ENCODE measurements at regions not wholly inside any gene's neighbourhood (a gene's known extent, or its start where the extent isn't known, plus 50 kb on each side); places are given as distances from the start of the nearest gene placed in this dataset.

DNA sequence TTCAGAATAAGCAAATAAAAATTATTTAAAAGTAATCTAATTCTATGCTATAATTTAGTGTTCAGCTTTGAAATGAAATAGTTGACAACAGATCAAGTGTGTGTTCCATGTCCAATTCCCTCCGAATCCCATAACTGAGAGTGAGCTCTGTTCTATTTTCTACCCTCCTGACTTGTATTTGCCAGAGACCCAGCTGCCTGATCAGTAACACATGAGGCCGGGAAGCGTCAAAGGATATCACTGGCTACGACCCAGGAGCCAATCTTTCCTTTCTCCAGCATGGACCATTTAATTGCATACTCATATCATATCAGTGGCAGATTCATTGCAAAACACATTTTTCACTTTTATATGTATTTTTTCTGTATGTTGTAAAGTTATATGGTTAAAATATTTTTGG lies 108.8 kb upstream of the TSPAN8 start:
- no peak for TF ChIP-seq POLR2A (IDR thresholded peaks at IDR 0.05)
- TF ChIP-seq, protein P1, sequence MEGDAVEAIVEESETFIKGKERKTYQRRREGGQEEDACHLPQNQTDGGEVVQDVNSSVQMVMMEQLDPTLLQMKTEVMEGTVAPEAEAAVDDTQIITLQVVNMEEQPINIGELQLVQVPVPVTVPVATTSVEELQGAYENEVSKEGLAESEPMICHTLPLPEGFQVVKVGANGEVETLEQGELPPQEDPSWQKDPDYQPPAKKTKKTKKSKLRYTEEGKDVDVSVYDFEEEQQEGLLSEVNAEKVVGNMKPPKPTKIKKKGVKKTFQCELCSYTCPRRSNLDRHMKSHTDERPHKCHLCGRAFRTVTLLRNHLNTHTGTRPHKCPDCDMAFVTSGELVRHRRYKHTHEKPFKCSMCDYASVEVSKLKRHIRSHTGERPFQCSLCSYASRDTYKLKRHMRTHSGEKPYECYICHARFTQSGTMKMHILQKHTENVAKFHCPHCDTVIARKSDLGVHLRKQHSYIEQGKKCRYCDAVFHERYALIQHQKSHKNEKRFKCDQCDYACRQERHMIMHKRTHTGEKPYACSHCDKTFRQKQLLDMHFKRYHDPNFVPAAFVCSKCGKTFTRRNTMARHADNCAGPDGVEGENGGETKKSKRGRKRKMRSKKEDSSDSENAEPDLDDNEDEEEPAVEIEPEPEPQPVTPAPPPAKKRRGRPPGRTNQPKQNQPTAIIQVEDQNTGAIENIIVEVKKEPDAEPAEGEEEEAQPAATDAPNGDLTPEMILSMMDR (IDR thresholded peaks at IDR 0.05): no peak

Data from gastroesophageal sphincter (tissue), 3 donors.